Fibroblast of lung (primary cell): ENCODE measurements at regions not wholly inside any gene's neighbourhood (a gene's known extent, or its start where the extent isn't known, plus 50 kb on each side); places are given as distances from the start of the nearest gene placed in this dataset.

Experiments used
- DNase-seq, 2 donors: peaks; one replicate each; pipeline versions ENCODE4 v3.0.0 to v3.0.0-alpha.2; 2010; ENCODE audit warnings: low read depth in 2 of 2
- H2AFZ ChIP-seq: 2 replicates; pipeline ENCODE4 v1.5.1; 2012; ENCODE audit warnings: low read length, control low read depth, inconsistent platforms
- H3K27ac ChIP-seq: 2 replicates; pipeline ENCODE4 v1.5.1; 2011; ENCODE audit warnings: low read length, control low read depth; ENCODE audit not compliant: insufficient read depth
- H3K27me3 ChIP-seq: 2 replicates; pipeline ENCODE4 v1.5.1; 2011; ENCODE audit warnings: mild to moderate bottlenecking, low read length; ENCODE audit not compliant: control insufficient read depth, insufficient read depth
- H3K36me3 ChIP-seq: 2 replicates; pipeline ENCODE4 v1.5.1; 2011; ENCODE audit warnings: low read length; ENCODE audit not compliant: control insufficient read depth, insufficient read depth
- H3K4me1 ChIP-seq: 2 replicates; pipeline ENCODE4 v1.5.1; 2011; ENCODE audit warnings: low read length; ENCODE audit not compliant: control insufficient read depth, insufficient read depth; ENCODE audit errors: extremely low read depth
- H3K4me2 ChIP-seq: 2 replicates; pipeline ENCODE4 v1.5.1; 2011; ENCODE audit warnings: low read length, control low read depth; ENCODE audit not compliant: insufficient read depth; ENCODE audit errors: extremely low read depth
- H3K4me3 ChIP-seq, 4 experiments: fragments of 200-600 bp in 1 of 4; sonication (generic) in 1 of 4; replicated peaks in 1 of 4; 2 replicates each; pipeline ENCODE4 v1.5.1; 2011 to 2016; ENCODE audit warnings: low read length in 4 of 4, low read depth in 3 of 4, mild to moderate bottlenecking in 3 of 4, control low read depth in 2 of 4, inconsistent platforms in 1 of 4, mixed read lengths in 1 of 4; ENCODE audit not compliant: insufficient read depth in 1 of 4; ENCODE audit errors: control extremely low read depth in 1 of 4
- H3K79me2 ChIP-seq: 2 replicates; pipeline ENCODE4 v1.5.1; 2012; ENCODE audit warnings: mild to moderate bottlenecking, low read length, inconsistent platforms; ENCODE audit not compliant: control insufficient read depth, insufficient read depth
- H3K9ac ChIP-seq: 2 replicates; pipeline ENCODE4 v1.5.1; 2011; ENCODE audit warnings: mild to moderate bottlenecking, low read length, control low read depth; ENCODE audit not compliant: insufficient read depth
- H3K9me3 ChIP-seq: 2 replicates; pipeline ENCODE4 v1.5.1; 2012; ENCODE audit warnings: low read depth, low read length; ENCODE audit not compliant: control insufficient read depth, insufficient read depth
- H4K20me1 ChIP-seq: 2 replicates; pipeline ENCODE4 v1.5.1; 2011; ENCODE audit warnings: low read length; ENCODE audit not compliant: control insufficient read depth, insufficient read depth; ENCODE audit errors: extremely low read depth
- EZH2 ChIP-seq: IDR thresholded peaks from 2 replicates; pipeline ENCODE4 v1.5.1; 2012; ENCODE audit warnings: low read length, control low read depth, mild to moderate bottlenecking; ENCODE audit errors: missing control alignments
- TF ChIP-seq, protein P1 (sequence below), 2 donors: IDR thresholded peaks in 1 of 2; conservative IDR thresholded peaks in 1 of 2; 1 replicate in 1 of 2; 2 replicates in 1 of 2; pipeline ENCODE4 v1.5.1; 2011 to 2012; ENCODE audit warnings: low read length in 2 of 2, control low read depth in 1 of 2, inconsistent platforms in 1 of 2, low read depth in 1 of 2, mild to moderate bottlenecking in 1 of 2

GRCh38 chr5:148950471-148950863 is 112.4 kb downstream of the SH3TC2 start:
- H3K4me2 ChIP-seq, result no peak overlapping the region
- no peak overlapping the region for H3K27ac ChIP-seq
- no peak for TF ChIP-seq EZH2
- TF ChIP-seq, protein P1, sequence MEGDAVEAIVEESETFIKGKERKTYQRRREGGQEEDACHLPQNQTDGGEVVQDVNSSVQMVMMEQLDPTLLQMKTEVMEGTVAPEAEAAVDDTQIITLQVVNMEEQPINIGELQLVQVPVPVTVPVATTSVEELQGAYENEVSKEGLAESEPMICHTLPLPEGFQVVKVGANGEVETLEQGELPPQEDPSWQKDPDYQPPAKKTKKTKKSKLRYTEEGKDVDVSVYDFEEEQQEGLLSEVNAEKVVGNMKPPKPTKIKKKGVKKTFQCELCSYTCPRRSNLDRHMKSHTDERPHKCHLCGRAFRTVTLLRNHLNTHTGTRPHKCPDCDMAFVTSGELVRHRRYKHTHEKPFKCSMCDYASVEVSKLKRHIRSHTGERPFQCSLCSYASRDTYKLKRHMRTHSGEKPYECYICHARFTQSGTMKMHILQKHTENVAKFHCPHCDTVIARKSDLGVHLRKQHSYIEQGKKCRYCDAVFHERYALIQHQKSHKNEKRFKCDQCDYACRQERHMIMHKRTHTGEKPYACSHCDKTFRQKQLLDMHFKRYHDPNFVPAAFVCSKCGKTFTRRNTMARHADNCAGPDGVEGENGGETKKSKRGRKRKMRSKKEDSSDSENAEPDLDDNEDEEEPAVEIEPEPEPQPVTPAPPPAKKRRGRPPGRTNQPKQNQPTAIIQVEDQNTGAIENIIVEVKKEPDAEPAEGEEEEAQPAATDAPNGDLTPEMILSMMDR (conservative IDR thresholded peaks at IDR 0.05 in 1 of 2, IDR thresholded peaks at IDR 0.05 in 1 of 2; ENCODE audit: low read depth in 1 of 2, low read length in 2 of 2), result no peak
- H3K36me3 ChIP-seq, result no peaks in the 10 kb centered on the region
- H3K9me3 ChIP-seq, result no peaks in the 10 kb centered on the region
- H3K4me1 ChIP-seq, result no peaks in the 10 kb centered on the region
- no peak overlapping the region for H3K9ac ChIP-seq
- no peaks in the 10 kb centered on the region for H4K20me1 ChIP-seq
- no peak overlapping the region for H2AFZ ChIP-seq
- H3K4me3 ChIP-seq, result no peak overlapping the region
- no peak for DNase-seq
- no peaks in the 10 kb centered on the region for H3K27me3 ChIP-seq
- no peaks in the 10 kb centered on the region for H3K79me2 ChIP-seq

- no peak for DNase-seq
- Histone ChIP-seq H3K4me3 (no peak overlapping the region), H3K4me1 (no peaks in the 10 kb centered on the region), H3K79me2 (no peaks in the 10 kb centered on the region), H2AFZ (no peak overlapping the region), H3K36me3 (no peaks in the 10 kb centered on the region), H3K9me3 (no peaks in the 10 kb centered on the region), H3K27me3 (no peaks in the 10 kb centered on the region), H4K20me1 (no peaks in the 10 kb centered on the region), H3K27ac (no peak overlapping the region), H3K9ac (no peak overlapping the region), H3K4me2 (no peak overlapping the region)
- no peak for TF ChIP-seq EZH2
- TF ChIP-seq, protein P1 (conservative IDR thresholded peaks at IDR 0.05 in 1 of 2, IDR thresholded peaks at IDR 0.05 in 1 of 2; ENCODE audit: low read depth in 1 of 2, low read length in 2 of 2), result no peak
Observed at GRCh38 chr5:148950892-148951291, 112.0 kb downstream of the SH3TC2 start.

- no peaks in the 10 kb centered on the region for H3K36me3 ChIP-seq
- DNase-seq, result no peak
- H3K4me3 ChIP-seq, result no peak overlapping the region
- no peaks in the 10 kb centered on the region for H3K4me1 ChIP-seq
- no peak overlapping the region for H3K9ac ChIP-seq
- TF ChIP-seq, protein P1 (conservative IDR thresholded peaks at IDR 0.05 in 1 of 2, IDR thresholded peaks at IDR 0.05 in 1 of 2; ENCODE audit: low read depth in 1 of 2, low read length in 2 of 2), result no peak
- no peak for TF ChIP-seq EZH2
- H3K9me3 ChIP-seq, result no peaks in the 10 kb centered on the region
- H3K4me2 ChIP-seq, result no peak overlapping the region
- H3K27ac ChIP-seq, result no peak overlapping the region
- H2AFZ ChIP-seq, result no peak overlapping the region
- H3K27me3 ChIP-seq, result no peaks in the 10 kb centered on the region
- H4K20me1 ChIP-seq, result no peaks in the 10 kb centered on the region
- H3K79me2 ChIP-seq, result no peaks in the 10 kb centered on the region
Observed at GRCh38 chr5:148951612-148952011, 111.2 kb downstream of the SH3TC2 start.
